ENCODE measurements at regions not wholly inside any gene's neighbourhood (a gene's known extent, or its start where the extent isn't known, plus 50 kb on each side); places are given as distances from the start of the nearest gene placed in this dataset.

DNA sequence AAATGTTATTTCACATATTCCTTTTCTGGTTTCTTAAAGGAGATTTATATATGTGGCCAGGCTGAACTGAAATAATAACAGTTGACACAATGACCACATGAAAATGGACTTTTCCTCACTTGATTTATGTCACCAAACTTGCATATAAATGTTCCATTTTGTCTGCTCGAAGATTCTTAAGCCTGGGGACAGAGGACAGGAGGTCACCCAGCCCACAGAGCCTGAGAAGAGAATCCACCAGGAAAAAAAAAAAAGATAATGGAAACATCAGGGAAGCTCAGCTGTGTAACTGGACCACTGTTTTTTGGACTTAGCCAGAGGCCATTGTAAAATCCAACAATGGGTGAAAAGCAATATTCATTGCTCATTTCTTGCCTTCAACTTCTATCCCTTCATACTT is 359.0 kb upstream of the FGF16 start:
- H3K27ac ChIP-seq (ENCODE audit: control insufficient read depth, insufficient read depth, low read length) = no peak overlapping the region
- no peaks in the 10 kb centered on the region for H3K36me3 ChIP-seq (ENCODE audit: control insufficient read depth in 2 of 2, extremely low read depth in 1 of 2, insufficient read depth in 2 of 2, low read length in 2 of 2)
- no peak overlapping the region for H2AFZ ChIP-seq (ENCODE audit: control insufficient read depth, low read length)
- no peak overlapping the region for H3K4me2 ChIP-seq (ENCODE audit: control insufficient read depth, extremely low read depth, insufficient read depth, low read depth, low read length)
- no peaks in the 10 kb centered on the region for H3K27me3 ChIP-seq (ENCODE audit: control insufficient read depth, extremely low read depth, insufficient read depth, low read length)
- dilution Hi-C loops (cut with MboI; ENCODE audit: extremely low pct_ligation_motif_present, low sequenced_read_pairs) = no loop called here
- H3K9ac ChIP-seq (ENCODE audit: control insufficient read depth, extremely low read depth, insufficient read depth, low read length) = no peak overlapping the region
- H3K4me1 ChIP-seq (ENCODE audit: control insufficient read depth, extremely low read depth, insufficient read depth, low read length) = no peaks in the 10 kb centered on the region
- no peak for DNase-seq (ENCODE audit: low read depth, low spot score)
- no peaks in the 10 kb centered on the region for H3K9me1 ChIP-seq (ENCODE audit: control insufficient read depth, extremely low read depth, insufficient read depth, low read length)
- no peaks in the 10 kb centered on the region for H3K79me2 ChIP-seq (ENCODE audit: control insufficient read depth, insufficient read depth, low read length)
- H4K20me1 ChIP-seq (ENCODE audit: control insufficient read depth, extremely low read depth, insufficient read depth, low read length) = no peaks in the 10 kb centered on the region
- H3K4me3 ChIP-seq (ENCODE audit: control insufficient read depth in 2 of 3, extremely low read depth in 1 of 3, insufficient read depth in 2 of 3, low read depth in 1 of 3, low read length in 3 of 3) = no peak overlapping the region
- H3K9me3 ChIP-seq (ENCODE audit: control insufficient read depth, low read depth, low read length) = no peaks in the 10 kb centered on the region
- no peak for FAIRE-seq
- TF ChIP-seq, protein P1, sequence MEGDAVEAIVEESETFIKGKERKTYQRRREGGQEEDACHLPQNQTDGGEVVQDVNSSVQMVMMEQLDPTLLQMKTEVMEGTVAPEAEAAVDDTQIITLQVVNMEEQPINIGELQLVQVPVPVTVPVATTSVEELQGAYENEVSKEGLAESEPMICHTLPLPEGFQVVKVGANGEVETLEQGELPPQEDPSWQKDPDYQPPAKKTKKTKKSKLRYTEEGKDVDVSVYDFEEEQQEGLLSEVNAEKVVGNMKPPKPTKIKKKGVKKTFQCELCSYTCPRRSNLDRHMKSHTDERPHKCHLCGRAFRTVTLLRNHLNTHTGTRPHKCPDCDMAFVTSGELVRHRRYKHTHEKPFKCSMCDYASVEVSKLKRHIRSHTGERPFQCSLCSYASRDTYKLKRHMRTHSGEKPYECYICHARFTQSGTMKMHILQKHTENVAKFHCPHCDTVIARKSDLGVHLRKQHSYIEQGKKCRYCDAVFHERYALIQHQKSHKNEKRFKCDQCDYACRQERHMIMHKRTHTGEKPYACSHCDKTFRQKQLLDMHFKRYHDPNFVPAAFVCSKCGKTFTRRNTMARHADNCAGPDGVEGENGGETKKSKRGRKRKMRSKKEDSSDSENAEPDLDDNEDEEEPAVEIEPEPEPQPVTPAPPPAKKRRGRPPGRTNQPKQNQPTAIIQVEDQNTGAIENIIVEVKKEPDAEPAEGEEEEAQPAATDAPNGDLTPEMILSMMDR (optimal IDR thresholded peaks at IDR 0.05 in 1 of 3, IDR thresholded peaks at IDR 0.05 in 1 of 3, conservative IDR thresholded peaks at IDR 0.05 in 1 of 3; ENCODE audit: extremely low read depth in 1 of 3, insufficient read depth in 2 of 3, low read length in 3 of 3) = no peak
- no peak for TF ChIP-seq EZH2 (IDR thresholded peaks at IDR 0.05; ENCODE audit: low read length)

DNA sequence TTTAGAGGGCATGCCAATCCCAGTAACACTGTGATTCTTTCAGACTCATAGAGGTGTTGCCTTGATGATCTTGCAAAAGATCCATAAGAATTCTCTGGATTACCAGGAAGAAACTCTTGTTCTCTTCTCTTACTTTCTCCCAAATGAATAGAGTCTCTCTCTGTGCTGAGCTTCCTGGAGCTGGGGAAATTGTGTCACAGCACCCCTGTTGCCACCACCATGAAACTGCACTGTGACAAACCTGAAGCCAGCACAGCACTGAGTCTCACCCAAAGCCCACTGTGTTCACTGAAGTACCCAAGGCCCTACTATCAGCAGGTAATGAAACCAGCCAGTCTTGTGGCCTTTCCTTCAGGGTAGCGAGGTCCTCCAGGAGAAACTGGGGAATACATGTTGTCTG is 332.7 kb upstream of the FGF16 start:
- no peak overlapping the region for H3K4me3 ChIP-seq (ENCODE audit: control insufficient read depth in 2 of 3, extremely low read depth in 1 of 3, insufficient read depth in 2 of 3, low read depth in 1 of 3, low read length in 3 of 3)
- H3K36me3 ChIP-seq (ENCODE audit: control insufficient read depth in 2 of 2, extremely low read depth in 1 of 2, insufficient read depth in 2 of 2, low read length in 2 of 2) = no peaks in the 10 kb centered on the region
- H3K4me1 ChIP-seq (ENCODE audit: control insufficient read depth, extremely low read depth, insufficient read depth, low read length) = no peaks in the 10 kb centered on the region
- no peak overlapping the region for H3K9ac ChIP-seq (ENCODE audit: control insufficient read depth, extremely low read depth, insufficient read depth, low read length)
- H3K4me2 ChIP-seq (ENCODE audit: control insufficient read depth, extremely low read depth, insufficient read depth, low read depth, low read length) = no peak overlapping the region
- H3K9me1 ChIP-seq (ENCODE audit: control insufficient read depth, extremely low read depth, insufficient read depth, low read length) = no peaks in the 10 kb centered on the region
- TF ChIP-seq EZH2 (IDR thresholded peaks at IDR 0.05; ENCODE audit: low read length) = no peak
- TF ChIP-seq, protein P1 (optimal IDR thresholded peaks at IDR 0.05 in 1 of 3, IDR thresholded peaks at IDR 0.05 in 1 of 3, conservative IDR thresholded peaks at IDR 0.05 in 1 of 3; ENCODE audit: extremely low read depth in 1 of 3, insufficient read depth in 2 of 3, low read length in 3 of 3) = no peak
- H3K79me2 ChIP-seq (ENCODE audit: control insufficient read depth, insufficient read depth, low read length) = no peaks in the 10 kb centered on the region
- no peak overlapping the region for H3K27ac ChIP-seq (ENCODE audit: control insufficient read depth, insufficient read depth, low read length)
- DNase-seq (ENCODE audit: low read depth, low spot score) = no peak
- H3K9me3 ChIP-seq (ENCODE audit: control insufficient read depth, low read depth, low read length) = no peaks in the 10 kb centered on the region
- no peaks in the 10 kb centered on the region for H3K27me3 ChIP-seq (ENCODE audit: control insufficient read depth, extremely low read depth, insufficient read depth, low read length)
- dilution Hi-C loops (cut with MboI; ENCODE audit: extremely low pct_ligation_motif_present, low sequenced_read_pairs) = no loop called here
- H2AFZ ChIP-seq (ENCODE audit: control insufficient read depth, low read length) = no peak overlapping the region
- no peaks in the 10 kb centered on the region for H4K20me1 ChIP-seq (ENCODE audit: control insufficient read depth, extremely low read depth, insufficient read depth, low read length)
- FAIRE-seq = no peak
